GM12878 (cell line): ENCODE measurements at regions not wholly inside any gene's neighbourhood (a gene's known extent, or its start where the extent isn't known, plus 50 kb on each side); places are given as distances from the start of the nearest gene placed in this dataset.

ENCODE experiments used
- HCFC1 ChIP-seq: fragments of 150-350 bp; IDR thresholded peaks from 2 replicates; pipeline ENCODE4 v1.6.1; 2014; ENCODE audit warnings: low read length
- HDAC6 ChIP-seq: fragments of 200-600 bp; sonication (generic); IDR thresholded peaks from one replicate; pipeline ENCODE4 v1.8.0; 2017; ENCODE audit warnings: antibody characterized with exemption; ENCODE audit not compliant: unreplicated experiment
- HDGF ChIP-seq: fragments of 450-650 bp; IDR thresholded peaks from 2 replicates; pipeline ENCODE4 v1.6.1; 2016; ENCODE audit warnings: antibody characterized with exemption
- IKZF2 ChIP-seq, 2 experiments: fragments of 450-650 bp; IDR thresholded peaks; 2 replicates each; pipeline ENCODE4 v1.6.1; 2017; ENCODE audit warnings: mild to moderate bottlenecking in 2 of 2, moderate library complexity in 2 of 2
- KDM1A ChIP-seq: fragments of 200-600 bp; sonication (generic); IDR thresholded peaks from 2 replicates; pipeline ENCODE4 v1.6.1; 2016; ENCODE audit warnings: borderline replicate concordance
- MEF2A ChIP-seq: IDR thresholded peaks from 2 replicates; pipeline ENCODE4 v1.6.1; 2011; ENCODE audit warnings: low read depth, mild to moderate bottlenecking, low read length, moderate library complexity; ENCODE audit not compliant: insufficient read depth
- POLR2A ChIP-seq: IDR thresholded peaks from 2 replicates; pipeline ENCODE4 v1.6.1; 2011; ENCODE audit warnings: low read depth, mild to moderate bottlenecking, low read length
- RB1 ChIP-seq: fragments of 450-650 bp; formaldehyde crosslinking; IDR thresholded peaks from 2 replicates; pipeline ENCODE4 v1.6.1; 2017; ENCODE audit warnings: mild to moderate bottlenecking, borderline replicate concordance
- SMC3 ChIP-seq: IDR thresholded peaks from 2 replicates; pipeline ENCODE4 v1.6.1; 2011; ENCODE audit warnings: low read length, improper control_type of control experiment, borderline replicate concordance
- ZBED1 ChIP-seq: IDR thresholded peaks from 2 replicates; pipeline ENCODE4 v1.6.1; 2016; ENCODE audit warnings: borderline replicate concordance
- TF ChIP-seq, protein P1 (sequence below): fragments of 150-350 bp; IDR thresholded peaks from 2 replicates; pipeline ENCODE4 v1.6.1; 2016; ENCODE audit warnings: low read depth, low read length
- TF ChIP-seq, protein P2 (sequence below), 3 experiments: IDR thresholded peaks in 2 of 3; conservative IDR thresholded peaks in 1 of 3; 2 replicates each; pipeline ENCODE4 v1.5.1; 2011; ENCODE audit warnings: low read depth in 3 of 3, low read length in 3 of 3, mild to moderate bottlenecking in 3 of 3, control low read depth in 2 of 3, moderate library complexity in 2 of 3, inconsistent platforms in 1 of 3, mixed read lengths in 1 of 3; ENCODE audit not compliant: control insufficient read depth in 2 of 3, insufficient read depth in 1 of 3; ENCODE audit errors: extremely low read depth in 1 of 3
- TF ChIP-seq, protein P3 (sequence below): fragments of 450-650 bp; formaldehyde crosslinking; IDR thresholded peaks from 2 replicates; pipeline ENCODE4 v1.4.0; 2020; ENCODE audit warnings: mild to moderate bottlenecking, moderate library complexity

DNA sequence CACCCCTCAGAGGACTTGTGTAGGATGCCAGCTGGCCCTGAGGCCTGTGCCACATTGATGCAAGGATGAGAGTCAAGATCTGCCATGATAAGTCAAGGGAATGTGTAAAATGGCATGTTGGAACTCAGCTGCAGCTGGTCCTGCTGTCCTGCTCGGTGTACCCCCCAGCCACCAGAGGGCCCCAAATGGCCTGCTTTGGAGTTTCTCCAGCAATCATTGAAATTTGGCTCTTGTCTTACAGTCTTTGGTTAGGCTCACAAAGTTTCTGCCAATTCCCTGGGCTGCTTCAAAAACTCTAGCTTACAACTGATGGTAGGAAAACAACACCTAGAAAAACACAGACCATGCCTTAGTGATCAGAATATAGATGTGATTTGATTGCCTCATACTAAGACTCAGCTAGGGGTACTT lies 76.8 kb downstream of the HSD17B6 start (continued):
- TF ChIP-seq, protein P1, sequence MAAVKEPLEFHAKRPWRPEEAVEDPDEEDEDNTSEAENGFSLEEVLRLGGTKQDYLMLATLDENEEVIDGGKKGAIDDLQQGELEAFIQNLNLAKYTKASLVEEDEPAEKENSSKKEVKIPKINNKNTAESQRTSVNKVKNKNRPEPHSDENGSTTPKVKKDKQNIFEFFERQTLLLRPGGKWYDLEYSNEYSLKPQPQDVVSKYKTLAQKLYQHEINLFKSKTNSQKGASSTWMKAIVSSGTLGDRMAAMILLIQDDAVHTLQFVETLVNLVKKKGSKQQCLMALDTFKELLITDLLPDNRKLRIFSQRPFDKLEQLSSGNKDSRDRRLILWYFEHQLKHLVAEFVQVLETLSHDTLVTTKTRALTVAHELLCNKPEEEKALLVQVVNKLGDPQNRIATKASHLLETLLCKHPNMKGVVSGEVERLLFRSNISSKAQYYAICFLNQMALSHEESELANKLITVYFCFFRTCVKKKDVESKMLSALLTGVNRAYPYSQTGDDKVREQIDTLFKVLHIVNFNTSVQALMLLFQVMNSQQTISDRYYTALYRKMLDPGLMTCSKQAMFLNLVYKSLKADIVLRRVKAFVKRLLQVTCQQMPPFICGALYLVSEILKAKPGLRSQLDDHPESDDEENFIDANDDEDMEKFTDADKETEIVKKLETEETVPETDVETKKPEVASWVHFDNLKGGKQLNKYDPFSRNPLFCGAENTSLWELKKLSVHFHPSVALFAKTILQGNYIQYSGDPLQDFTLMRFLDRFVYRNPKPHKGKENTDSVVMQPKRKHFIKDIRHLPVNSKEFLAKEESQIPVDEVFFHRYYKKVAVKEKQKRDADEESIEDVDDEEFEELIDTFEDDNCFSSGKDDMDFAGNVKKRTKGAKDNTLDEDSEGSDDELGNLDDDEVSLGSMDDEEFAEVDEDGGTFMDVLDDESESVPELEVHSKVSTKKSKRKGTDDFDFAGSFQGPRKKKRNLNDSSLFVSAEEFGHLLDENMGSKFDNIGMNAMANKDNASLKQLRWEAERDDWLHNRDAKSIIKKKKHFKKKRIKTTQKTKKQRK: no peak
- TF ChIP-seq POLR2A: no peak
- no peak for TF ChIP-seq RB1
- no peak for TF ChIP-seq HDGF
- TF ChIP-seq MEF2A: no peak
- TF ChIP-seq HDAC6: no peak
- TF ChIP-seq HCFC1: no peak
- no peak for TF ChIP-seq ZBED1
- TF ChIP-seq SMC3: peak; percentile 79
- no peak for TF ChIP-seq KDM1A
- TF ChIP-seq IKZF2 (IDR thresholded peaks at IDR 0.05): no peak
- TF ChIP-seq, protein P2, sequence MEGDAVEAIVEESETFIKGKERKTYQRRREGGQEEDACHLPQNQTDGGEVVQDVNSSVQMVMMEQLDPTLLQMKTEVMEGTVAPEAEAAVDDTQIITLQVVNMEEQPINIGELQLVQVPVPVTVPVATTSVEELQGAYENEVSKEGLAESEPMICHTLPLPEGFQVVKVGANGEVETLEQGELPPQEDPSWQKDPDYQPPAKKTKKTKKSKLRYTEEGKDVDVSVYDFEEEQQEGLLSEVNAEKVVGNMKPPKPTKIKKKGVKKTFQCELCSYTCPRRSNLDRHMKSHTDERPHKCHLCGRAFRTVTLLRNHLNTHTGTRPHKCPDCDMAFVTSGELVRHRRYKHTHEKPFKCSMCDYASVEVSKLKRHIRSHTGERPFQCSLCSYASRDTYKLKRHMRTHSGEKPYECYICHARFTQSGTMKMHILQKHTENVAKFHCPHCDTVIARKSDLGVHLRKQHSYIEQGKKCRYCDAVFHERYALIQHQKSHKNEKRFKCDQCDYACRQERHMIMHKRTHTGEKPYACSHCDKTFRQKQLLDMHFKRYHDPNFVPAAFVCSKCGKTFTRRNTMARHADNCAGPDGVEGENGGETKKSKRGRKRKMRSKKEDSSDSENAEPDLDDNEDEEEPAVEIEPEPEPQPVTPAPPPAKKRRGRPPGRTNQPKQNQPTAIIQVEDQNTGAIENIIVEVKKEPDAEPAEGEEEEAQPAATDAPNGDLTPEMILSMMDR (IDR thresholded peaks at IDR 0.05 in 2 of 3, conservative IDR thresholded peaks at IDR 0.05 in 1 of 3; ENCODE audit: control insufficient read depth in 2 of 3, extremely low read depth in 1 of 3, insufficient read depth in 1 of 3, low read depth in 3 of 3, low read length in 3 of 3): peak; percentile 71 to 75 (median 74)
- TF ChIP-seq, protein P3, sequence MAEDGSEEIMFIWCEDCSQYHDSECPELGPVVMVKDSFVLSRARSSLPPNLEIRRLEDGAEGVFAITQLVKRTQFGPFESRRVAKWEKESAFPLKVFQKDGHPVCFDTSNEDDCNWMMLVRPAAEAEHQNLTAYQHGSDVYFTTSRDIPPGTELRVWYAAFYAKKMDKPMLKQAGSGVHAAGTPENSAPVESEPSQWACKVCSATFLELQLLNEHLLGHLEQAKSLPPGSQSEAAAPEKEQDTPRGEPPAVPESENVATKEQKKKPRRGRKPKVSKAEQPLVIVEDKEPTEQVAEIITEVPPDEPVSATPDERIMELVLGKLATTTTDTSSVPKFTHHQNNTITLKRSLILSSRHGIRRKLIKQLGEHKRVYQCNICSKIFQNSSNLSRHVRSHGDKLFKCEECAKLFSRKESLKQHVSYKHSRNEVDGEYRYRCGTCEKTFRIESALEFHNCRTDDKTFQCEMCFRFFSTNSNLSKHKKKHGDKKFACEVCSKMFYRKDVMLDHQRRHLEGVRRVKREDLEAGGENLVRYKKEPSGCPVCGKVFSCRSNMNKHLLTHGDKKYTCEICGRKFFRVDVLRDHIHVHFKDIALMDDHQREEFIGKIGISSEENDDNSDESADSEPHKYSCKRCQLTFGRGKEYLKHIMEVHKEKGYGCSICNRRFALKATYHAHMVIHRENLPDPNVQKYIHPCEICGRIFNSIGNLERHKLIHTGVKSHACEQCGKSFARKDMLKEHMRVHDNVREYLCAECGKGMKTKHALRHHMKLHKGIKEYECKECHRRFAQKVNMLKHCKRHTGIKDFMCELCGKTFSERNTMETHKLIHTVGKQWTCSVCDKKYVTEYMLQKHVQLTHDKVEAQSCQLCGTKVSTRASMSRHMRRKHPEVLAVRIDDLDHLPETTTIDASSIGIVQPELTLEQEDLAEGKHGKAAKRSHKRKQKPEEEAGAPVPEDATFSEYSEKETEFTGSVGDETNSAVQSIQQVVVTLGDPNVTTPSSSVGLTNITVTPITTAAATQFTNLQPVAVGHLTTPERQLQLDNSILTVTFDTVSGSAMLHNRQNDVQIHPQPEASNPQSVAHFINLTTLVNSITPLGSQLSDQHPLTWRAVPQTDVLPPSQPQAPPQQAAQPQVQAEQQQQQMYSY: no peak
